ENCODE measurements at regions not wholly inside any gene's neighbourhood (a gene's known extent, or its start where the extent isn't known, plus 50 kb on each side); places are given as distances from the start of the nearest gene placed in this dataset.

DNA sequence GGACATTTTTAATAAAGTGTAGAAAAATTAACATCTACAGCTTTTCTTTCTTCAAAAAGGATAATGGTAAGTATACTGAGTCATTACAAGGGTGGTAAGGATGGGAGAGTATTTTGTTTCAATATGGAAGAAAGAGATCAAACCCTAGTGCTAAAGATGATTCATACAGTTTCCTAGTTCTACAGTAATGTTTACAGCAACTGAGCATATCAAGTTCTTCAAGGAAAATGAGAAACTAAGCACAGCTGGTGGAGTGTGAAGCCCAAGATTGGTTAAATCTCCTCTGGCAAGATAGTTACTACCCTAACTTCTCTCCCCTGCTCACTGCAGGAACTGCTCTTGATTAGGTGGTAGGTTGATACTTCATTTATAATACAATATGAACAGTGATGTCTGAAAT, 467.5 kb downstream of the XIRP2 start:
- Histone ChIP-seq H3K9ac (ENCODE audit: low read depth in 1 of 2, low read length in 2 of 2) (no peak overlapping the region), H3K4me1 (ENCODE audit: control insufficient read depth in 4 of 4, insufficient read depth in 4 of 4, low read length in 3 of 4) (no peaks in the 10 kb centered on the region), H3K9me3 (ENCODE audit: control insufficient read depth in 4 of 4, low read length in 3 of 4) (no peaks in the 10 kb centered on the region), H3K27ac (ENCODE audit: low read depth in 1 of 2, low read length in 2 of 2) (no peak overlapping the region), H3K36me3 (ENCODE audit: control insufficient read depth in 4 of 4, insufficient read depth in 3 of 4, low read depth in 1 of 4, low read length in 3 of 4) (no peaks in the 10 kb centered on the region), H3K27me3 (ENCODE audit: control insufficient read depth in 4 of 4, insufficient read depth in 4 of 4, low read length in 3 of 4) (no peaks in the 10 kb centered on the region), H3K4me3 (ENCODE audit: low read depth in 1 of 3, low read length in 3 of 3) (no peak overlapping the region)
- TF ChIP-seq, protein P1, sequence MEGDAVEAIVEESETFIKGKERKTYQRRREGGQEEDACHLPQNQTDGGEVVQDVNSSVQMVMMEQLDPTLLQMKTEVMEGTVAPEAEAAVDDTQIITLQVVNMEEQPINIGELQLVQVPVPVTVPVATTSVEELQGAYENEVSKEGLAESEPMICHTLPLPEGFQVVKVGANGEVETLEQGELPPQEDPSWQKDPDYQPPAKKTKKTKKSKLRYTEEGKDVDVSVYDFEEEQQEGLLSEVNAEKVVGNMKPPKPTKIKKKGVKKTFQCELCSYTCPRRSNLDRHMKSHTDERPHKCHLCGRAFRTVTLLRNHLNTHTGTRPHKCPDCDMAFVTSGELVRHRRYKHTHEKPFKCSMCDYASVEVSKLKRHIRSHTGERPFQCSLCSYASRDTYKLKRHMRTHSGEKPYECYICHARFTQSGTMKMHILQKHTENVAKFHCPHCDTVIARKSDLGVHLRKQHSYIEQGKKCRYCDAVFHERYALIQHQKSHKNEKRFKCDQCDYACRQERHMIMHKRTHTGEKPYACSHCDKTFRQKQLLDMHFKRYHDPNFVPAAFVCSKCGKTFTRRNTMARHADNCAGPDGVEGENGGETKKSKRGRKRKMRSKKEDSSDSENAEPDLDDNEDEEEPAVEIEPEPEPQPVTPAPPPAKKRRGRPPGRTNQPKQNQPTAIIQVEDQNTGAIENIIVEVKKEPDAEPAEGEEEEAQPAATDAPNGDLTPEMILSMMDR (IDR thresholded peaks at IDR 0.05; ENCODE audit: low read depth, low read length, missing input control): no peak
- TF ChIP-seq SP1 (IDR thresholded peaks at IDR 0.05) (no peak), NR2F2 (IDR thresholded peaks at IDR 0.05) (no peak), FOXA1 (IDR thresholded peaks at IDR 0.05) (no peak), FOXA2 (IDR thresholded peaks at IDR 0.05) (no peak)
- DNase-seq (ENCODE audit: low spot score): no peak

DNA sequence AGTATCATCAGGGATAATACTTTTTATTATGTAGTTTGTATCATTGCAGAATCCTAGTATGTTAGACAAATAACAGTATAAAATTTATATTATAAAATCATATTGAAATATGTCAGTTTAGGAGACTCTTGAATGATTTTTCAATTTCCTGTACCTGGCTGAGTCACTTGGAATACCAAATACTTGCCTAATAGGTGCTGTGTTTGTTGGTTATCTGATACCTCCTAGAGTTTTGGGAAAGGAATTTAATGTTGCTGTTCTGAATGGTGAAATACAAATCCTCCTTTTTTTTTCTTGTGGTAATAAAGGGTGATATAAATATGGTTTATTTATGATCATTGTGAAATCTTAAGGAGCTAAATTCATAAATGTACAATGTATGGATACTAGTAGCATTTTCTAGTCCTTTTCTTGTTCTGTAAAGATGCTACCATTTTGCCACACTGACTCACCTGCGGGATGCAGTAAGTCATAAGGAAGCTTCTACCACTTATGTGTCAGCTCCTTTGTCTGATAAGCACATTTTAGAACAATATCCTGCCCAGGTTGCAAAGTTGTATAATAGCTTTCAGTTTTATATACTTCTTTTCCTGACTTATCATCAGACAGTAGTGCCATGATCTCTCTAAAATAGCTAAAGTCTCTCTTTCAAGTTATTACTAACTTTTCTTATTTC, 465.5 kb downstream of the XIRP2 start:
- H3K36me3 ChIP-seq (ENCODE audit: control insufficient read depth in 4 of 4, insufficient read depth in 3 of 4, low read depth in 1 of 4, low read length in 3 of 4): no peaks in the 10 kb centered on the region
- H3K9ac ChIP-seq (ENCODE audit: low read depth in 1 of 2, low read length in 2 of 2): no peak overlapping the region
- no peak overlapping the region for H3K4me3 ChIP-seq (ENCODE audit: low read depth in 1 of 3, low read length in 3 of 3)
- no peak overlapping the region for H3K27ac ChIP-seq (ENCODE audit: low read depth in 1 of 2, low read length in 2 of 2)
- no peak for TF ChIP-seq RXRA (IDR thresholded peaks at IDR 0.05)
- TF ChIP-seq, protein P2, sequence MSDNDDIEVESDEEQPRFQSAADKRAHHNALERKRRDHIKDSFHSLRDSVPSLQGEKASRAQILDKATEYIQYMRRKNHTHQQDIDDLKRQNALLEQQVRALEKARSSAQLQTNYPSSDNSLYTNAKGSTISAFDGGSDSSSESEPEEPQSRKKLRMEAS (IDR thresholded peaks at IDR 0.05): no peak
- no peak for TF ChIP-seq RAD21 (IDR thresholded peaks at IDR 0.05)
- TF ChIP-seq JUND (IDR thresholded peaks at IDR 0.05): no peak
- TF ChIP-seq, protein P3, sequence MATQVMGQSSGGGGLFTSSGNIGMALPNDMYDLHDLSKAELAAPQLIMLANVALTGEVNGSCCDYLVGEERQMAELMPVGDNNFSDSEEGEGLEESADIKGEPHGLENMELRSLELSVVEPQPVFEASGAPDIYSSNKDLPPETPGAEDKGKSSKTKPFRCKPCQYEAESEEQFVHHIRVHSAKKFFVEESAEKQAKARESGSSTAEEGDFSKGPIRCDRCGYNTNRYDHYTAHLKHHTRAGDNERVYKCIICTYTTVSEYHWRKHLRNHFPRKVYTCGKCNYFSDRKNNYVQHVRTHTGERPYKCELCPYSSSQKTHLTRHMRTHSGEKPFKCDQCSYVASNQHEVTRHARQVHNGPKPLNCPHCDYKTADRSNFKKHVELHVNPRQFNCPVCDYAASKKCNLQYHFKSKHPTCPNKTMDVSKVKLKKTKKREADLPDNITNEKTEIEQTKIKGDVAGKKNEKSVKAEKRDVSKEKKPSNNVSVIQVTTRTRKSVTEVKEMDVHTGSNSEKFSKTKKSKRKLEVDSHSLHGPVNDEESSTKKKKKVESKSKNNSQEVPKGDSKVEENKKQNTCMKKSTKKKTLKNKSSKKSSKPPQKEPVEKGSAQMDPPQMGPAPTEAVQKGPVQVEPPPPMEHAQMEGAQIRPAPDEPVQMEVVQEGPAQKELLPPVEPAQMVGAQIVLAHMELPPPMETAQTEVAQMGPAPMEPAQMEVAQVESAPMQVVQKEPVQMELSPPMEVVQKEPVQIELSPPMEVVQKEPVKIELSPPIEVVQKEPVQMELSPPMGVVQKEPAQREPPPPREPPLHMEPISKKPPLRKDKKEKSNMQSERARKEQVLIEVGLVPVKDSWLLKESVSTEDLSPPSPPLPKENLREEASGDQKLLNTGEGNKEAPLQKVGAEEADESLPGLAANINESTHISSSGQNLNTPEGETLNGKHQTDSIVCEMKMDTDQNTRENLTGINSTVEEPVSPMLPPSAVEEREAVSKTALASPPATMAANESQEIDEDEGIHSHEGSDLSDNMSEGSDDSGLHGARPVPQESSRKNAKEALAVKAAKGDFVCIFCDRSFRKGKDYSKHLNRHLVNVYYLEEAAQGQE (IDR thresholded peaks at IDR 0.05): no peak
- no peak for TF ChIP-seq GABPA (IDR thresholded peaks at IDR 0.05 in 1 of 2, conservative IDR thresholded peaks at IDR 0.05 in 1 of 2)
- TF ChIP-seq, protein P1 (IDR thresholded peaks at IDR 0.05; ENCODE audit: low read depth, low read length, missing input control): no peak
- TF ChIP-seq, protein P4, sequence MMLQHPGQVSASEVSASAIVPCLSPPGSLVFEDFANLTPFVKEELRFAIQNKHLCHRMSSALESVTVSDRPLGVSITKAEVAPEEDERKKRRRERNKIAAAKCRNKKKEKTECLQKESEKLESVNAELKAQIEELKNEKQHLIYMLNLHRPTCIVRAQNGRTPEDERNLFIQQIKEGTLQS (IDR thresholded peaks at IDR 0.05): no peak
- no peak for TF ChIP-seq NR2F2 (IDR thresholded peaks at IDR 0.05)
- TF ChIP-seq TAF1 (conservative IDR thresholded peaks at IDR 0.05): no peak
- TF ChIP-seq HNF4G (IDR thresholded peaks at IDR 0.05): no peak
- TF ChIP-seq HNF4A (conservative IDR thresholded peaks at IDR 0.05): no peak
- TF ChIP-seq, protein P5, sequence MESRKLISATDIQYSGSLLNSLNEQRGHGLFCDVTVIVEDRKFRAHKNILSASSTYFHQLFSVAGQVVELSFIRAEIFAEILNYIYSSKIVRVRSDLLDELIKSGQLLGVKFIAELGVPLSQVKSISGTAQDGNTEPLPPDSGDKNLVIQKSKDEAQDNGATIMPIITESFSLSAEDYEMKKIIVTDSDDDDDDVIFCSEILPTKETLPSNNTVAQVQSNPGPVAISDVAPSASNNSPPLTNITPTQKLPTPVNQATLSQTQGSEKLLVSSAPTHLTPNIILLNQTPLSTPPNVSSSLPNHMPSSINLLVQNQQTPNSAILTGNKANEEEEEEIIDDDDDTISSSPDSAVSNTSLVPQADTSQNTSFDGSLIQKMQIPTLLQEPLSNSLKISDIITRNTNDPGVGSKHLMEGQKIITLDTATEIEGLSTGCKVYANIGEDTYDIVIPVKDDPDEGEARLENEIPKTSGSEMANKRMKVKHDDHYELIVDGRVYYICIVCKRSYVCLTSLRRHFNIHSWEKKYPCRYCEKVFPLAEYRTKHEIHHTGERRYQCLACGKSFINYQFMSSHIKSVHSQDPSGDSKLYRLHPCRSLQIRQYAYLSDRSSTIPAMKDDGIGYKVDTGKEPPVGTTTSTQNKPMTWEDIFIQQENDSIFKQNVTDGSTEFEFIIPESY (IDR thresholded peaks at IDR 0.05): no peak
- TF ChIP-seq FOXA2 (IDR thresholded peaks at IDR 0.05): no peak
- no peak for TF ChIP-seq FOXA1 (IDR thresholded peaks at IDR 0.05)
- no peak for TF ChIP-seq EGR1 (IDR thresholded peaks at IDR 0.05; ENCODE audit: low read depth in 2 of 2)
- TF ChIP-seq SP1 (IDR thresholded peaks at IDR 0.05): no peak
- no peaks in the 10 kb centered on the region for H3K27me3 ChIP-seq (ENCODE audit: control insufficient read depth in 4 of 4, insufficient read depth in 4 of 4, low read length in 3 of 4)
- 89% methylated on average over 1 of the region's 1 CpG for WGBS
- no peaks in the 10 kb centered on the region for H3K4me1 ChIP-seq (ENCODE audit: control insufficient read depth in 4 of 4, insufficient read depth in 4 of 4, low read length in 3 of 4)
- no peaks in the 10 kb centered on the region for H3K9me3 ChIP-seq (ENCODE audit: control insufficient read depth in 4 of 4, low read length in 3 of 4)
- no peak for DNase-seq (ENCODE audit: low spot score)
